Effector memory CD8-positive, alpha-beta T cell (primary cell): ENCODE measurements at regions not wholly inside any gene's neighbourhood (a gene's known extent, or its start where the extent isn't known, plus 50 kb on each side); places are given as distances from the start of the nearest gene placed in this dataset.
"Not testable (repeated sequence)": the region's sequence is repeated elsewhere in the genome, so short reads cannot be mapped to it uniquely, and the experiment has no call there.

Experiments used
- ATAC-seq: fragments of 150-1000 bp; cut with Tn5 transposase; replicated peaks from 2 replicates; pipeline ENCODE4 v1.10.0; 2021; ENCODE audit warnings: mild to moderate bottlenecking, moderate library complexity
- DNase-seq, 3 experiments: peaks; one replicate each; pipeline ENCODE4 v3.0.0; 2021
- H3K27ac Mint-ChIP-seq, 2 donors: one replicate each; pipeline ENCODE4 v1.8.0; 2022; ENCODE audit warnings: mild to moderate bottlenecking in 2 of 2, mixed read lengths in 2 of 2, moderate library complexity in 2 of 2
- H3K27me3 Mint-ChIP-seq, 2 donors: one replicate each; pipeline ENCODE4 v1.8.0; 2022; ENCODE audit warnings: mixed read lengths in 2 of 2
- H3K36me3 Mint-ChIP-seq: one replicate; pipeline ENCODE4 v1.8.0; 2022; ENCODE audit warnings: mild to moderate bottlenecking, moderate library complexity, mixed read lengths; ENCODE audit not compliant: insufficient read depth
- H3K4me1 Mint-ChIP-seq, 2 donors: one replicate each; pipeline ENCODE4 v1.8.0; 2022; ENCODE audit warnings: low read depth in 2 of 2, mixed read lengths in 2 of 2
- H3K4me3 Mint-ChIP-seq, 2 donors: one replicate each; pipeline ENCODE4 v1.8.0; 2022; ENCODE audit warnings: mild to moderate bottlenecking in 2 of 2, mixed read lengths in 2 of 2, moderate library complexity in 2 of 2
- H3K9me3 Mint-ChIP-seq, 2 donors: one replicate each; pipeline ENCODE4 v1.8.0; 2022; ENCODE audit warnings: mixed read lengths in 2 of 2

DNA sequence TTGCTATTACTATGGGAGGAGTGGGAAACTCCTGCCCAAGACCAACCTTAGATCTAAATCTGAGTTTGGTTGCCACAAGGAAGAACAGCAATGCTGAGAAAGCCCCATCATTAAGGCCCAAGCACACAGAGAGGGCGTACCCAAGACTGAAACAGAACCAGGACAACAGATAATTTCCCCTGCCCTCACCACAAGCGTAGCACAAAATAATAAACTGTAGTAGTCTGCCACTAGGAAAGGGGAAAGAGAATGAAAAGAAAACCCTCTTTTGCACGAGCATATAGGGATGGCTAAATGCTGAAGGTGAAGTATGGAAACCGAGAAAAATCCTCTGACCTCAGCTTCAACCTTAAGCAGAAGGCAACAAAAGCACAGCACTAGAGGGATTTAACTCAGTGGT lies 76.5 kb upstream of the DHRS4 start:
- H3K4me1 Mint-ChIP-seq = no peaks in the 10 kb centered on the region
- H3K4me3 Mint-ChIP-seq = no peak overlapping the region
- H3K36me3 Mint-ChIP-seq = no peaks in the 10 kb centered on the region
- no peak overlapping the region for H3K27ac Mint-ChIP-seq
- ATAC-seq = no peak
- no peaks in the 10 kb centered on the region for H3K9me3 Mint-ChIP-seq
- no peak for DNase-seq
- H3K27me3 Mint-ChIP-seq = peaks cover 33 to 40% of the 10 kb centered on the region in 2 donors

DNA sequence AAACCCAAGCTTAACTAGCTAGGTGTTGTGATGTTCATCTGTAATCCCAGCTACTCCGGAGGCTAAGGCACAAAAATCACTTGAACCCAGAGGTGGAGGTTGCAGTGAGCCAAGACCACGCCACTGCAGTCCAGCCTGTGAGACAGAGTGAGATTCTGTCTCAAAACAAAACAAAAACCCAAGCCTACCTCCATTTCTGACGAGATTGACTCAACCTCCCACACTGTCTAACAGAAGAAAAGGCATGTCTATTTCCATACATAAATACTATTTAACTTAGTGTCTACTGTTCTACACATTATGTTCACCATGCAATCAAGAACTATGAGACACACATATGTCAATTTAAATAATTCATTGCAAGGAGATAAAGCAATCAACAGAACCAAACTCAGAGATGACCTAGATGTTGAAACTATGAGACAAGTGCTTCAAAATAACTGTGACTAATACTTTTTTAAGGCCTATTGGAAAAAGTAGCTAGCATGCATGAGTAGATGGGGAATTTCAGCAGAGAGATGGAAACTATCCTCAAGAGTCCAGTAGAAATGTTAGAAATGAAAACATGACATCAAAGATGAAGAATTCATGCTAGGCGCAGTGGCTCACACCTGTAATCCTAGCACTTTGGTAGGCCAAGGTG lies 75.9 kb upstream of the DHRS4 start:
- no peak overlapping the region for H3K4me3 Mint-ChIP-seq
- H3K27ac Mint-ChIP-seq = no peak overlapping the region
- no peaks in the 10 kb centered on the region for H3K9me3 Mint-ChIP-seq
- H3K4me1 Mint-ChIP-seq = no peaks in the 10 kb centered on the region
- no peaks in the 10 kb centered on the region for H3K36me3 Mint-ChIP-seq
- H3K27me3 Mint-ChIP-seq = peaks cover 33 to 38% of the 10 kb centered on the region in 2 donors
- ATAC-seq (no peak), DNase-seq (no peak)

DNA sequence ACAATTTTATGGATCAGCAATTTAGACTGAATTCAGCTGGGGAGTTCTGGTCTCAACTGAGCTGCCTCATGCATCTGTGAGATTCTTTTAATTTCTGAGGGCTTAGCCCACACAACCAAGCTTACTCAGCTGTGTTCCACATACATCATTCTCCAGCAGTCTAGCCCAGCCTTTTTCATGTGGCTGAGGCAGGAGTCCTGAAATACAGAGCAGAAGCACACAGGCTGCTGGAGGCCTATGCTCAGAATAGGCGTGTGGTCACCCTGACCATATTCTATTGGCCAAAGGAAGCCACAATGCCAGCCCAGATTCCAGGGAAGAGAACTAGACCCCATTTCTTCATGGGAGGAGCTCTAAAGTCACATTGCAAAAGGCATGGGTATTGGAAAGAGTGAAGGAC lies 72.3 kb upstream of the DHRS4 start:
- no peaks in the 10 kb centered on the region for H3K4me1 Mint-ChIP-seq
- DNase-seq (no peak), ATAC-seq (no peak)
- H3K9me3 Mint-ChIP-seq = no peaks in the 10 kb centered on the region
- no peak overlapping the region for H3K27ac Mint-ChIP-seq
- no peaks in the 10 kb centered on the region for H3K36me3 Mint-ChIP-seq
- no peak overlapping the region for H3K4me3 Mint-ChIP-seq
- H3K27me3 Mint-ChIP-seq = peaks cover 17 to 23% of the 10 kb centered on the region in 2 donors

DNA sequence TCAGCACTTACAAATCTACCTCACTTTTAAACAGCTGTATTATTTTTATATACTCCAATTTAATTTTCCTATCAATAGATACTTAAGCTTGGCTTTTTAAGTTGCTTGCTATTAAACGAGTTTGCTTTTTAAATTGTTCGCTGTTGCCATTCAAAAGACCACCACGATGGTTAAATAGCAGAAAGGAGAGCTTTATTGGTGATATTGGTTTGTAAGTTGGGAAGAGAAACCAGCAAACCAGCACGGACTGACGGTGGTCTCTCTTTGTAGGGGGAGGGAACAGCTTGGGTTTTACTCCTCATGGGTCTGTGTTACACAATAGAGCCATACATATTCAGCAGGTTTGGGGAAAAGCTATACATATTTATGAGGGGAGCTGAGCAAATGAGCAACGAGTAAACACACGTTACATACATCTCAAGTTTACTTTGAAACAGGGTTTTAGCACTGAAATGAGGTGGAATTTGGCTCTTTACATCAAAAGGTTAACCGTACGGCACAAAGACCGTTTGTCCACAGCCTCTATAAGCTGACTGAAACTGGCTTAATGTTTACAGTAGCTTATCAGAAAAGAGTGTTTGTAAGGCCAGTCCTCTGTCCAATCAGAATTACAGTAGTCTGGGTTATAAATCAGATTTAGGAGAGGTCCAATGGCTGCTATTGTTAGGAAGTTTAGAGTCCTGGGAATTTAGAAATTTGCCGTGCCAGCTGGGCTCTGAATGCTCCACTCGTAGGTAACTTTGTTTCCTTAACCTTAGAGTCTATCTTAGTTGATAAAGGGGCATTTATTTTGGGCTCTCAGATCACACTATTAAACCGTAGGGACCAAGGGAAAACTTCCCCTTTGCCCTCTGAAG lies 69.7 kb upstream of the DHRS4 start:
- ATAC-seq (no peak), DNase-seq (no peak)
- Mint-ChIP-seq H3K36me3 (no peaks in the 10 kb centered on the region), H3K4me1 (no peaks in the 10 kb centered on the region), H3K27ac (no peak overlapping the region), H3K4me3 (no peak overlapping the region), H3K9me3 (no peaks in the 10 kb centered on the region), H3K27me3 (peaks cover 15 to 20% of the 10 kb centered on the region in 2 donors)

DNA sequence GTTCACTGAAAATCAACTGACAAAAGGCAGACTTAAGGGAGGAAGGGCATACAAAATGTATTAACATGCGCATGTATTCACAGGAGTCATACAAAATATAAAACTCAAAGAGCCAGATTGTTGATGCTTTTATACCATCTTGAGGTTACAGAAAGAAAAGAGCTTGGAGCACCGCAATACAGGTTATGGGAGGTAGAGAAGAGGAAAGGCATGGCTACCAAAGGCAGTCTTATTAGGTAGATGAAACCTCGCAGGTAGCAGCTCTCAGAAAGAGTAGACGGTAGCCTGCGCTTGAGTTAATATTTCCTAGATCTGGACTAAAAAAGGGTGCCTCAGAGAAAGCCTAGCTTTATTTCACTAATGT lies 69.0 kb upstream of the DHRS4 start:
- no peak overlapping the region for H3K27ac Mint-ChIP-seq
- H3K9me3 Mint-ChIP-seq = no peaks in the 10 kb centered on the region
- no peaks in the 10 kb centered on the region for H3K36me3 Mint-ChIP-seq
- no peak overlapping the region for H3K4me3 Mint-ChIP-seq
- no peaks in the 10 kb centered on the region for H3K4me1 Mint-ChIP-seq
- DNase-seq = no peak
- peaks cover 15 to 20% of the 10 kb centered on the region in 2 donors for H3K27me3 Mint-ChIP-seq
- no peak for ATAC-seq

DNA sequence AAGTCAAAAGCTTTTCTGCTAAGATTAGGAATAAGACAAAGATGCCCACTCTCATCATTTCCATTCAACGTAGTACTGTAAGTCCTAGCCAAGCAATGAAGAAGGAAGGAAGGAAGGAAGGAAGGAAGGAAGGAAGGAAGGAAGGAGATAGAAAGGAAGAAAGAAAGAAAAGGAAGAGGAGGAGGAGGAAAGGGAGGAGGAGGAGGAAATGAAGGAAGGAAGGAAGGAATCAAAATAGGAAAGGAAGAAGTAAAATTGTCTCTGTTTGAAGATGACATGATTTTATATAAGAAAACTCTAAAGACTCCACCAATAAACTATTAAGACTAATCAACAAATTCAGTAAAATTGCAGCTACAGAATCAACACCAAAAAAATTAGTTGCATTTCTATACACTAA lies 66.0 kb upstream of the DHRS4 start:
- no peak overlapping the region for H3K4me3 Mint-ChIP-seq
- no peak for DNase-seq
- no peaks in the 10 kb centered on the region for H3K4me1 Mint-ChIP-seq
- H3K36me3 Mint-ChIP-seq = no peaks in the 10 kb centered on the region
- ATAC-seq = no peak
- peaks cover 29 to 33% of the 10 kb centered on the region in 2 donors for H3K27me3 Mint-ChIP-seq
- H3K27ac Mint-ChIP-seq = no peak overlapping the region
- no peaks in the 10 kb centered on the region for H3K9me3 Mint-ChIP-seq

DNA sequence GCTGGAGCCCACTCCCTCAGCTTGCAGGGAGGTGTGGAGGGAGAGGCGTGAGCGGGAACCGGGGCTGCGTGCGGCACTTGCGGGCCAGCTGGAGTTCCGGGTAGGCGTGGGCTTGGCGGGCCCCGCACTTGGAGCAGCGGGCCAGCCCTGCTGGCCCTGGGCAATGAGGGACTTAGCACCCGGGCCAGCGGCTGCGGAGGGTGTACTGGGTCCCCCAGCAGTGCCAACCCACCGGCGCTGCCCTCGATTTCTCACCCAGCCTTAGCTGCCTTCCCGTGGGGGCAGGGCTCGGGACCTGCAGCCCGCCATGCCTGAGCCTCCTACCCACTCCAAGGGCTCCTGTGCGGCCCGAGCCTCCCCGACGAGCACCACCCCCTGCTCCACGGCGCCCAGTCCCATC lies 61.9 kb upstream of the DHRS4 start:
- not testable (repeated sequence) for ATAC-seq, H3K4me1 Mint-ChIP-seq
- peaks cover 41 to 53% of the 10 kb centered on the region in 2 donors for H3K27me3 Mint-ChIP-seq

DNA sequence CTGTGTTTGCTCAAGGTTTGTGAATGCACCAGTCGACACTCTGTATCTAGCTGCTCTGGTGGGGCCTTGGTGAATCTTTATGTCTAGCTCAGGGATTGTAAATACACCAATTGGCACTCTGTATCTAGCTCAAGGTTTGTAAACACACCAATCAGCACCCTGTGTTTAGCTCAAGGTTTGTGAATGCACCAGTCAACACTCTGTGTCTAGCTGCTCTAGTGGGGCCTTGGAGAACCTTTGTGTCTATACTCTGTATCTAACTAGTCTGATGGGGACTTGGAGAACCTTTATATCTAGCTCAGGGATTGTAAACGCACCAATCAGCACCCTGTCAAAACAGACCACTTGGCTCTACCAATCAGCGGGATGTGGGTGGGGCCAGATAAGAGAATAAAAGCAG lies 61.3 kb upstream of the DHRS4 start:
- not testable (repeated sequence) for H3K4me1 Mint-ChIP-seq, DNase-seq, H3K36me3 Mint-ChIP-seq, H3K27ac Mint-ChIP-seq, ATAC-seq, H3K9me3 Mint-ChIP-seq, H3K4me3 Mint-ChIP-seq
- H3K27me3 Mint-ChIP-seq = peaks cover 35 to 47% of the 10 kb centered on the region in 2 donors

More for the DNA sequence above, 61.9 kb upstream of the DHRS4 start:
- not testable (repeated sequence) for DNase-seq, H3K36me3 Mint-ChIP-seq, H3K27ac Mint-ChIP-seq, H3K9me3 Mint-ChIP-seq, H3K4me3 Mint-ChIP-seq

DNA sequence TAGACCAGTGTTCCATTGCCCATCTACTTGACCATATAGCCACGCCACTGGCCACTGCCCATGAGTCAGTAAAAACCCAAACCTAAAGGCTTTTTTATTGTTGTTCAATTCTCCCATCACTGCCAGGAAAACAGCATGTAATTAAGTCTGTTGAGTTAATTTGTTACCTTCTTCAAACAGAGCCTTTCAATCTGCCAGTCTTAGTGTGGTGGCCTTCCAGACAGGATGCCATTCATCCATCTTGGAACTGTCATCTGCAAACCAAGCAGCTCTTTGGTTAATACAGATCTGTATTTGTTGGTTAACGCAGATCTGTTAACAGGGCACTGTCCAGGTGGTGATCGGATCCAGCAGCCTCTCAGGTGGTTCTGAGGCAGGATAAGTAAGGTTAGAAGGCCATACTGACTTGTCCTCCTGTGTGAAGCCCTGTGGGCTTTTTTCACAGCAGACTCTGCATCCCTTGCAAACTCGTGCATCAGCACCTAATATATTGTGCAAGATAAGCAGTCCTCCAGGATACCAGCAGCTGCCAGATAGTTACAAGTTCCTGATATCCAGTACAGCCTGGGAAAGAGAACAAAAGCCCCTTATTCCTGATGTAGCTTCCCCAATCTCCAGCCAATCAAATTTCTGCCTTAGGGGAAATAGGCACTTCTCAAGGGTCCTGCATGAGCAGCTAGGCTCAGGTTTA lies 59.1 kb upstream of the DHRS4 start:
- H3K27ac Mint-ChIP-seq = no peak overlapping the region
- H3K27me3 Mint-ChIP-seq = peaks cover 31 to 41% of the 10 kb centered on the region in 2 donors
- ATAC-seq (no peak), DNase-seq (no peak)
- no peak overlapping the region for H3K4me3 Mint-ChIP-seq
- H3K4me1 Mint-ChIP-seq = peaks cover 0 to 6% of the 10 kb centered on the region in 2 donors
- H3K9me3 Mint-ChIP-seq = no peaks in the 10 kb centered on the region
- no peaks in the 10 kb centered on the region for H3K36me3 Mint-ChIP-seq

DNA sequence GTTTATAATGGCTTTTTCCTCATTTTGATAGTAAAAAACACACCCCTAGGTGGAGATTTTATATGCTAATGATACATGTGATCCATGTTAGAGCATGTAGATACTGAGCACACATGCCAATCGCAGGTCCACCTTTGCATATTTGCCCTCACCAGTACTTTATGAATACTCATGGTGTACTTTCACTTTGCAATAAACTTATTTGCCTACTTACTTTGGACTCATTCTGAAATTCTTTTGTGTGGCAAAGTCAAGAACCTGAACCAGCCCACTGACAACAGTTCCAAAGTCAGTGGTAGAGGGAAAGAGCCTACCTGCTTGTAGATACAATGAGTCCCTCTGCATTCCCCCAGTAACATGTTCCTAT lies 58.5 kb upstream of the DHRS4 start:
- H3K4me3 Mint-ChIP-seq = no peak overlapping the region
- H3K36me3 Mint-ChIP-seq = no peaks in the 10 kb centered on the region
- peaks cover 32 to 41% of the 10 kb centered on the region in 2 donors for H3K27me3 Mint-ChIP-seq
- peaks cover 0 to 6% of the 10 kb centered on the region in 2 donors for H3K4me1 Mint-ChIP-seq
- DNase-seq = no peak
- no peak overlapping the region for H3K27ac Mint-ChIP-seq
- H3K9me3 Mint-ChIP-seq = no peaks in the 10 kb centered on the region
- no peak for ATAC-seq

DNA sequence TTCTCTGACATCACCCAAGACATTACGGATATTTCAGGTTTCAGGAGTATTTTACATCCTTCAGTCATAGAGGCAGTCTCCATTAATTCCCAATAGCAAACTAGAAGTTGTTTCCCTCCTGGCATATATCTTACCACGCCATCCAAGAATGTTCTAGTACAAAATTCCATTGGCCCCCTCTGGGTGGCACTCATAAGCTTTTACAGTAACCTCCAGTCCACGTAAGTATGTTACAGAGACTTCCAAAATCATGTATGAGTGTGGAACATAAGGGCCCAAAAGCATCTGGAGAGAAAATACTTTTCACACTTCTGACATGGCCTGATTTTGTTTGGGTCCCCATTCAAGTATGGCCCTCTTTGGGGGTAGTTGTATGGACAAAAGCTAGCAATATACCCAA lies 58.1 kb upstream of the DHRS4 start:
- no peaks in the 10 kb centered on the region for H3K9me3 Mint-ChIP-seq
- DNase-seq (no peak), ATAC-seq (no peak)
- H3K4me3 Mint-ChIP-seq = no peak overlapping the region
- peaks cover 32 to 42% of the 10 kb centered on the region in 2 donors for H3K27me3 Mint-ChIP-seq
- peaks cover 0 to 6% of the 10 kb centered on the region in 2 donors for H3K4me1 Mint-ChIP-seq
- H3K36me3 Mint-ChIP-seq = no peaks in the 10 kb centered on the region
- no peak overlapping the region for H3K27ac Mint-ChIP-seq

DNA sequence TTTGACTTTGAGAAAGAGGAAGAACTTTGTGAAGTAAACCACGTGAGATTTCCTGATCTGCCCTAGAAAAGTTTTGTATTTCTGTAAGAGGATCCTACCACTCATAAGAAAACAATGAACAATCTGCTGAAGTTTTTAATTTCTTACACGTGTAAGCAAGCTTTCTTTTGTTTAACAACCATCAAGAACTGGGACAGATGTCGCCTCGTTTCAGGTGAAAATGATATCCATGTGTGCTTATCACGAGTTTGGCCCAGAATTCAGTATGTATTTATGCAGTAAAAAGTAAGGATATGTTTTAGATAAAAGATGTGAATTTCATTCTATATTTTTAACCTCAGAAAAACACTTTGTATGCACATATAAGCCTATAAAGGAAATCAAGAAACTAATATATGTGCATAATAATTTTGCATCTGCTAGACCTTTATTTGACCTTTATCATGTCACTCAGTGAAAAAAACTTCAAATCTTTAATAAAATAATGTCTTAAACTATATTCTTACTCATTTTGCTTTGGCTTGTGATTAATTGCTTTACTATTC lies 56.9 kb upstream of the DHRS4 start:
- H3K27ac Mint-ChIP-seq = no peak overlapping the region
- DNase-seq (no peak), ATAC-seq (no peak)
- no peaks in the 10 kb centered on the region for H3K9me3 Mint-ChIP-seq
- H3K4me1 Mint-ChIP-seq = peaks cover 0 to 6% of the 10 kb centered on the region in 2 donors
- H3K4me3 Mint-ChIP-seq = no peak overlapping the region
- peaks cover 37 to 50% of the 10 kb centered on the region in 2 donors for H3K27me3 Mint-ChIP-seq
- H3K36me3 Mint-ChIP-seq = no peaks in the 10 kb centered on the region

DNA sequence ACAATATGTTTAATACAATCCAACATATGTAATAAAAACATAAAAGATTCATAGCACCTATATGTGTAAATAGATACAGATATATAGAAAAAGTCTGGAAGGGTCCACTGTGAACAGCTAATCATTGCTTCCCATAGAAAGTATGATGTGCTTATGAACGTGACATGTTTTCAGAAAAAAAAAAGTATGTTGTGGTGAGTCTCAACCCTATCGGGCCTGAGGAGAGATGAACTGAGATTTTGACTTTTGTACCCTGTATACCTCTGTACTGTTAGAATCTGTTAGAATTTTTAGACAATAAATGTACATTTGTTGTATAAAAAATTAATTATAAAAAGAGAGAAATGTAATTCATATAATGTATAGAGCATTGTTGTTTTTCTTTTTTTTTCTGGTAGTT lies 56.3 kb upstream of the DHRS4 start:
- H3K4me3 Mint-ChIP-seq = not testable (repeated sequence)

More for the DNA sequence above, 56.3 kb upstream of the DHRS4 start:
- H3K36me3 Mint-ChIP-seq, H3K4me1 Mint-ChIP-seq, DNase-seq, H3K9me3 Mint-ChIP-seq, ATAC-seq, H3K27ac Mint-ChIP-seq: not testable (repeated sequence)
- peaks cover 35 to 43% of the 10 kb centered on the region in 2 donors for H3K27me3 Mint-ChIP-seq
